Hematopoietic multipotent progenitor cell (in vitro differentiated cells): ENCODE measurements at regions not wholly inside any gene's neighbourhood (a gene's known extent, or its start where the extent isn't known, plus 50 kb on each side); places are given as distances from the start of the nearest gene placed in this dataset. TPM values are rescaled to one million over a fixed set of nuclear protein-coding genes. Genes with fewer than 3 reads are reported as not detected.

Source experiments
- small RNA-seq: library from RNA; depleted of rRNA; stranded (forward); fragments of <200 nt; gene quantifications from one replicate; pipeline ENCODE3, GENCODE V24; 2012

Small RNA genes in the stretch of these regions (small RNA-seq; reads per million reads assigned to genes)
- gene RNU6-737P, result not detected
